Adipocyte (in vitro differentiated cells): ENCODE measurements at regions not wholly inside any gene's neighbourhood (a gene's known extent, or its start where the extent isn't known, plus 50 kb on each side); places are given as distances from the start of the nearest gene placed in this dataset.

ENCODE experiments used
- DNase-seq: peaks from one replicate; pipeline ENCODE4 v3.0.0-alpha.2; 2015; ENCODE audit warnings: low read depth
- H3K27me3 ChIP-seq: replicated peaks from 2 replicates; pipeline ENCODE4 v1.7.0; 2013; ENCODE audit warnings: mild to moderate bottlenecking, low read length, moderate library complexity; ENCODE audit not compliant: control insufficient read depth, insufficient read depth
- H3K36me3 ChIP-seq: 2 replicates; pipeline ENCODE4 v1.7.0; 2013; ENCODE audit warnings: low read length, mild to moderate bottlenecking, moderate library complexity; ENCODE audit not compliant: control insufficient read depth, insufficient read depth, severe bottlenecking
- H3K4me1 ChIP-seq: 2 replicates; pipeline ENCODE4 v1.7.0; 2013; ENCODE audit warnings: mild to moderate bottlenecking, low read length, moderate library complexity; ENCODE audit not compliant: control insufficient read depth, insufficient read depth
- H3K4me3 ChIP-seq: 2 replicates; pipeline ENCODE4 v1.7.0; 2013; ENCODE audit warnings: mild to moderate bottlenecking, low read length, moderate library complexity
- H3K9ac ChIP-seq: 2 replicates; pipeline ENCODE4 v1.7.0; 2013; ENCODE audit warnings: mild to moderate bottlenecking, low read length, moderate library complexity
- H3K9me3 ChIP-seq: 2 replicates; pipeline ENCODE4 v1.7.0; 2013; ENCODE audit warnings: mild to moderate bottlenecking, low read length, moderate library complexity; ENCODE audit not compliant: control insufficient read depth

GRCh38 chr7:131261476-131261994 lies 66.1 kb upstream of the MKLN1 start:
- DNase-seq: no peak
- Histone ChIP-seq H3K9ac (no peak overlapping the region), H3K4me3 (no peak overlapping the region), H3K36me3 (no peaks in the 10 kb centered on the region), H3K9me3 (peaks cover 2% of the 10 kb centered on the region), H3K27me3 (no peaks in the 10 kb centered on the region), H3K4me1 (no peaks in the 10 kb centered on the region)

DNA sequence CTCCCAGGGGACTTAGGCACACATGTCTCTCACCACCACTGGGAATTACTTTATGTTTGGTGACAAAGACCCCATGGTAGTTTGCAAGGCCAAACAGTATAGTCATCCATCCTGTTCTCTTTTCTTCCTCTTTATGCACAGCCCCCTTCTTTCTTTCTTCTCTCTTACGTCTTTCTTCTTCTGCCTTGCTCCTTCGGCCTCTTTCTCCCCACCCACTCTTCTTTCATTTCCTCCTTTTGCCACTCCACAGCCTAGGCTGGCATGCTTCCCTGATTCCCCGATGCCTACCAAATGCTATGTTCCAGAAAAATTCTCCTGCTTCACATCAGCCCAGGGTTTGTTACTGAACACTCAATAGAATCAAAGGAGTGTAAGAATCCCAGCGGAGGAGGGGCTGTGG lies 62.4 kb upstream of the MKLN1 start:
- H3K4me3 ChIP-seq: no peak overlapping the region
- H3K36me3 ChIP-seq: no peaks in the 10 kb centered on the region
- no peak overlapping the region for H3K9ac ChIP-seq
- no peak for DNase-seq
- H3K4me1 ChIP-seq: no peaks in the 10 kb centered on the region
- H3K27me3 ChIP-seq: no peaks in the 10 kb centered on the region
- H3K9me3 ChIP-seq: no peaks in the 10 kb centered on the region

DNA sequence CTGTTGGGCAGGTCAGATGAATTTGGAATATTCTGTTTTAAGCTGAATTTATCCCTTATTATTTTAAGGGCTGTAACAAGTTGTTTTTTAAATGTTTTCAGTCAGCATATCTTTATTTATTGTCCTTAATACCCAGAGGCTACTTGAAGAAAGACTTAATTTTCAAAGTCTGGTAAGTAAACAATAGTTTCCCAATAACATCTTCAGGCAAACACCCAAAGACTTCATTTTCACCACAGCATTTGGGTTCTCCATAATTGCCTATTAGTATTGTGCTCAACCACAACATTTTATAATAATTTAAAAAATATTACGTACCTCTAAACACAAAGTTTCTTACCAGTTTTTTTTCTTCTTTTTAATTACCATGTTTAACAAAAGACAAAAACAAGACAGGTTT lies 60.0 kb upstream of the MKLN1 start:
- H3K4me3 ChIP-seq: no peak overlapping the region
- DNase-seq: no peak
- H3K27me3 ChIP-seq: no peaks in the 10 kb centered on the region
- H3K36me3 ChIP-seq: no peaks in the 10 kb centered on the region
- H3K9me3 ChIP-seq: no peaks in the 10 kb centered on the region
- no peaks in the 10 kb centered on the region for H3K4me1 ChIP-seq
- H3K9ac ChIP-seq: no peak overlapping the region

GRCh38 chr7:131268906-131269305 lies 58.8 kb upstream of the MKLN1 start:
- Histone ChIP-seq H3K36me3 (no peaks in the 10 kb centered on the region), H3K4me3 (no peak overlapping the region), H3K9ac (no peak overlapping the region), H3K9me3 (no peaks in the 10 kb centered on the region), H3K27me3 (no peaks in the 10 kb centered on the region), H3K4me1 (peaks cover 7% of the 10 kb centered on the region)
- no peak for DNase-seq

DNA sequence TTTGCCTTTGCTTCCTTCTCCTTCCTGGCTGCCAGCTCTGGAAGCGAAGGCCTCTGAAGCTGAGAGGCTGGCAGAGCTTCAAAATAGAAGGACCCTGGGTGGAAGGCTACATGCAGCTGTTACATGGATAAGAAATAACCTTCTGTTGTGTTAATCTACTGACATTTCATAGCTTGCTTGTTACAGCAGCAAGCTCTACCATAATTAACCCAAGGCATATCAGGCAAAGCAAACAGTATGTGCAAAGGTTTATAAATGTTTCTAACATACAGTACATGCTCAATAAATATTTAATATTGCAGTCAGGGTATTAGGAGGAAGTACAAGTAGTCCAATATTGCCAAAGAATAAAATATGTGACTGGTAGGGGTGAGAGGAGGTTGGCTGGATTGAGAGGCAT lies 55.6 kb upstream of the MKLN1 start:
- no peak overlapping the region for H3K9ac ChIP-seq
- H3K36me3 ChIP-seq: no peaks in the 10 kb centered on the region
- DNase-seq: no peak
- H3K9me3 ChIP-seq: no peaks in the 10 kb centered on the region
- peaks cover 7% of the 10 kb centered on the region for H3K4me1 ChIP-seq
- no peaks in the 10 kb centered on the region for H3K27me3 ChIP-seq
- H3K4me3 ChIP-seq: no peak overlapping the region

GRCh38 chr7:131274986-131275385 lies 52.7 kb upstream of the MKLN1 start:
- Histone ChIP-seq H3K9me3 (peaks cover 2% of the 10 kb centered on the region), H3K4me1 (peaks cover 7% of the 10 kb centered on the region), H3K27me3 (no peaks in the 10 kb centered on the region), H3K4me3 (no peak overlapping the region), H3K9ac (no peak overlapping the region), H3K36me3 (no peaks in the 10 kb centered on the region)
- no peak for DNase-seq

- H3K27me3 ChIP-seq: no peaks in the 10 kb centered on the region
- H3K4me3 ChIP-seq: no peak overlapping the region
- peaks cover 5% of the 10 kb centered on the region for H3K9me3 ChIP-seq
- no peak overlapping the region for H3K9ac ChIP-seq
- H3K4me1 ChIP-seq: peaks cover 7% of the 10 kb centered on the region
- DNase-seq: no peak
- H3K36me3 ChIP-seq: no peaks in the 10 kb centered on the region
Measured at GRCh38 chr7:131276190-131276589, 51.5 kb upstream of the MKLN1 start.

- H3K9ac ChIP-seq: no peak overlapping the region
- peaks cover 7% of the 10 kb centered on the region for H3K4me1 ChIP-seq
- H3K9me3 ChIP-seq: peaks cover 5% of the 10 kb centered on the region
- no peaks in the 10 kb centered on the region for H3K36me3 ChIP-seq
- no peaks in the 10 kb centered on the region for H3K27me3 ChIP-seq
- DNase-seq: no peak
- no peak overlapping the region for H3K4me3 ChIP-seq
Measured at GRCh38 chr7:131276748-131277147, 50.9 kb upstream of the MKLN1 start.
